ENCODE measurements at regions not wholly inside any gene's neighbourhood (a gene's known extent, or its start where the extent isn't known, plus 50 kb on each side); places are given as distances from the start of the nearest gene placed in this dataset.

- TF ChIP-seq, protein P1, sequence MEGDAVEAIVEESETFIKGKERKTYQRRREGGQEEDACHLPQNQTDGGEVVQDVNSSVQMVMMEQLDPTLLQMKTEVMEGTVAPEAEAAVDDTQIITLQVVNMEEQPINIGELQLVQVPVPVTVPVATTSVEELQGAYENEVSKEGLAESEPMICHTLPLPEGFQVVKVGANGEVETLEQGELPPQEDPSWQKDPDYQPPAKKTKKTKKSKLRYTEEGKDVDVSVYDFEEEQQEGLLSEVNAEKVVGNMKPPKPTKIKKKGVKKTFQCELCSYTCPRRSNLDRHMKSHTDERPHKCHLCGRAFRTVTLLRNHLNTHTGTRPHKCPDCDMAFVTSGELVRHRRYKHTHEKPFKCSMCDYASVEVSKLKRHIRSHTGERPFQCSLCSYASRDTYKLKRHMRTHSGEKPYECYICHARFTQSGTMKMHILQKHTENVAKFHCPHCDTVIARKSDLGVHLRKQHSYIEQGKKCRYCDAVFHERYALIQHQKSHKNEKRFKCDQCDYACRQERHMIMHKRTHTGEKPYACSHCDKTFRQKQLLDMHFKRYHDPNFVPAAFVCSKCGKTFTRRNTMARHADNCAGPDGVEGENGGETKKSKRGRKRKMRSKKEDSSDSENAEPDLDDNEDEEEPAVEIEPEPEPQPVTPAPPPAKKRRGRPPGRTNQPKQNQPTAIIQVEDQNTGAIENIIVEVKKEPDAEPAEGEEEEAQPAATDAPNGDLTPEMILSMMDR (IDR thresholded peaks at IDR 0.05 in 2 of 3, conservative IDR thresholded peaks at IDR 0.05 in 1 of 3; ENCODE audit: borderline replicate concordance in 1 of 3, insufficient read depth in 1 of 3, low read depth in 2 of 3, low read length in 2 of 3), result no peak
- no peak for TF ChIP-seq MAX (IDR thresholded peaks at IDR 0.05)
- TF ChIP-seq POLR2A (IDR thresholded peaks at IDR 0.05; ENCODE audit: borderline replicate concordance, extremely low read depth, insufficient read depth, insufficient read length), result no peak
- TF ChIP-seq ZFX (IDR thresholded peaks at IDR 0.05), result no peak
- TF ChIP-seq POLR2AphosphoS5 (IDR thresholded peaks at IDR 0.05; ENCODE audit: low read depth, low read length), result no peak
- TF ChIP-seq ELF1 (IDR thresholded peaks at IDR 0.05; ENCODE audit: borderline replicate concordance, low read depth), result no peak
- no peak for TF ChIP-seq EGR1 (IDR thresholded peaks at IDR 0.05; ENCODE audit: low read depth)
- no peak for TF ChIP-seq CBX3 (IDR thresholded peaks at IDR 0.05; ENCODE audit: low read depth)
Measured at GRCh38 chr9:82880336-82881050, 182.4 kb downstream of the RASEF start (continued).

- DNase-seq (ENCODE audit: low read depth, low spot score), result no peak
- H3K79me2 ChIP-seq (ENCODE audit: insufficient read depth, low read length), result no peaks in the 10 kb centered on the region
- ATAC-seq, result no peak
- BruUV-seq (replicated peaks), result no TSS peak
- H3K27me3 ChIP-seq (ENCODE audit: insufficient read depth, low read length), result no peaks in the 10 kb centered on the region
- H2AFZ ChIP-seq (ENCODE audit: low read depth, low read length, poor library complexity, severe bottlenecking), result no peak overlapping the region
- ChIA-PET CTCF (no interaction called here), RAD21 (ENCODE audit: low non-redundant PET in 1 of 2, low total read pairs in 2 of 2, uncharacterized antibody in 2 of 2, unreplicated experiment in 2 of 2) (no interaction called here), POLR2A (no interaction called here)
- H3K4me2 ChIP-seq (ENCODE audit: low read length), result no peak overlapping the region
- H3K4me1 ChIP-seq (ENCODE audit: control insufficient read depth in 1 of 2, insufficient read depth in 2 of 2, low read length in 2 of 2), result no peaks in the 10 kb centered on the region
- H3K36me3 ChIP-seq (ENCODE audit: control insufficient read depth in 1 of 2, insufficient read depth in 2 of 2, low read length in 2 of 2), result no peaks in the 10 kb centered on the region
- H4K20me1 ChIP-seq (ENCODE audit: insufficient read depth), result no peaks in the 10 kb centered on the region
- no peak overlapping the region for H3K9ac ChIP-seq (ENCODE audit: low read length)
- TF ChIP-seq TCF7L2 (IDR thresholded peaks at IDR 0.05; ENCODE audit: borderline replicate concordance, extremely low read depth, insufficient read depth, insufficient read length) (no peak), SRF (IDR thresholded peaks at IDR 0.05; ENCODE audit: low read depth) (no peak), YY1 (IDR thresholded peaks at IDR 0.05; ENCODE audit: extremely low read depth, insufficient replicate concordance, low read depth, low read length) (no peak), ZBTB33 (IDR thresholded peaks at IDR 0.05; ENCODE audit: extremely low read depth, insufficient replicate concordance, low read length) (no peak), CBX3 (IDR thresholded peaks at IDR 0.05; ENCODE audit: low read depth) (no peak), JUND (IDR thresholded peaks at IDR 0.05) (no peak), ZNF274 (IDR thresholded peaks at IDR 0.05; ENCODE audit: low read depth, low read length) (no peak)
- no peaks in the 10 kb centered on the region for H3K9me2 ChIP-seq (ENCODE audit: insufficient read depth)
- no peak overlapping the region for H3K27ac ChIP-seq (ENCODE audit: low read depth, low read length)
- no peak overlapping the region for H3K4me3 ChIP-seq (replicated peaks in 1 of 2; ENCODE audit: low read depth in 1 of 2, low read length in 2 of 2)
- no peaks in the 10 kb centered on the region; a peak in 1 of 4 replicates for H3K9me3 ChIP-seq (ENCODE audit: control insufficient read depth in 1 of 2, insufficient read depth in 1 of 2, low read depth in 1 of 2, low read length in 2 of 2)
- intact Hi-C loops (cut with micrococcal nuclease), result no loop called here
Measured at GRCh38 chr9:82882138-82882537, 180.8 kb downstream of the RASEF start.
